Mammary epithelial cell (primary cell): ENCODE measurements at regions not wholly inside any gene's neighbourhood (a gene's known extent, or its start where the extent isn't known, plus 50 kb on each side); places are given as distances from the start of the nearest gene placed in this dataset.

Experiments used
- CTCF ChIP-seq, 2 donors: IDR thresholded peaks in 1 of 2; conservative IDR thresholded peaks in 1 of 2; 2 replicates each; pipeline ENCODE4 v1.5.1; 2011 to 2012; ENCODE audit warnings: inconsistent platforms in 2 of 2, low read length in 2 of 2, mild to moderate bottlenecking in 2 of 2, control low read depth in 1 of 2, low read depth in 1 of 2; ENCODE audit not compliant: insufficient read depth in 1 of 2; ENCODE audit errors: extremely low read depth in 1 of 2
- EZH2 ChIP-seq: IDR thresholded peaks from 2 replicates; pipeline ENCODE4 v1.6.1; 2012; ENCODE audit warnings: low read length, inconsistent platforms, borderline replicate concordance

- TF ChIP-seq CTCF (conservative IDR thresholded peaks at IDR 0.05 in 1 of 2, IDR thresholded peaks at IDR 0.05 in 1 of 2; ENCODE audit: extremely low read depth in 1 of 2, insufficient read depth in 1 of 2, low read depth in 1 of 2, low read length in 2 of 2) (no peak), EZH2 (no peak)
Observed at GRCh38 chr7:68911754-68912153, 686.5 kb upstream of the AUTS2 start.
